A549 (cell line): ENCODE measurements at regions not wholly inside any gene's neighbourhood (a gene's known extent, or its start where the extent isn't known, plus 50 kb on each side); places are given as distances from the start of the nearest gene placed in this dataset.

ENCODE experiments used
- ATAC-seq, 2 experiments: fragments of 200-7000 bp in 1 of 2; fragments of >200 bp in 1 of 2; cut with Nextera tagmentation in 1 of 2; cut with Tn5 transposase in 1 of 2; 3 replicates each; pipeline versions ENCODE4 v1.8.0 to v1.9.1; 2018 to 2020; ENCODE audit warnings: mild to moderate bottlenecking in 1 of 2, moderate library complexity in 1 of 2
- CTCF ChIA-PET: fragments of 300-600 bp; sonication (Branson Sonifier 250); formaldehyde crosslinking; extraction: SDS; loops from one replicate; lab custom pipeline; 2021; ENCODE audit warnings: antibody characterized with exemption, inconsistent platforms; lab: Yijun Ruan, JAX
- POLR2A ChIA-PET: fragments of 350-600 bp; formaldehyde crosslinking; extraction: SDS; loops from one replicate; lab custom pipeline; 2021; ENCODE audit warnings: antibody characterized with exemption, inconsistent platforms; lab: Yijun Ruan, JAX
- DNase-seq, 2 experiments: peaks; one replicate each; pipeline versions ENCODE4 v3.0.0 to v3.0.0-alpha.2; 2011 to 2016; ENCODE audit warnings: low read depth in 1 of 2, low spot score in 1 of 2
- FAIRE-seq: peaks from 2 replicates; lab custom pipeline; 2011; peaks lifted over from hg19 to GRCh38; lab: Jason Lieb, UNC
- H3K27ac ChIP-seq, 2 experiments: fragments of >200 bp; sonication (Bioruptor Twin); formaldehyde crosslinking; 3 replicates each; pipeline ENCODE4 v1.5.1; 2016 to 2017
- H3K4me1 ChIP-seq: fragments of >200 bp; sonication (Bioruptor Twin); formaldehyde crosslinking; 3 replicates; pipeline ENCODE4 v1.6.1; 2016
- H3K4me2 ChIP-seq: fragments of >200 bp; sonication (Bioruptor Twin); formaldehyde crosslinking; 3 replicates; pipeline ENCODE4 v1.6.1; 2016
- H3K4me3 ChIP-seq: fragments of >200 bp; sonication (Bioruptor Twin); formaldehyde crosslinking; 3 replicates; pipeline ENCODE4 v1.5.1; 2016
- H3K9me3 ChIP-seq: fragments of >200 bp; sonication (Bioruptor Twin); formaldehyde crosslinking; 3 replicates; pipeline ENCODE4 v1.6.1; 2016
- CBX8 ChIP-seq: fragments of 200-600 bp; sonication (generic); IDR thresholded peaks from 2 replicates; pipeline ENCODE4 v1.6.1; 2016
- CHD4 ChIP-seq: fragments of 200-600 bp; sonication (generic); IDR thresholded peaks from 2 replicates; pipeline ENCODE4 v1.6.1; 2016; ENCODE audit warnings: antibody characterized with exemption, mild to moderate bottlenecking, borderline replicate concordance
- EP300 ChIP-seq, 2 experiments: fragments of >200 bp; sonication (Bioruptor Twin); formaldehyde crosslinking; IDR thresholded peaks; 2 replicates in 1 of 2; 3 replicates in 1 of 2; pipeline ENCODE4 v1.6.1; 2016 to 2017
- FOSB ChIP-seq: fragments of 250-450 bp; sonication (Bioruptor Pico); IDR thresholded peaks from 2 replicates; pipeline ENCODE4 v1.5.0; 2020; ENCODE audit warnings: mild to moderate bottlenecking, moderate library complexity
- GATA3 ChIP-seq: IDR thresholded peaks from 2 replicates; pipeline ENCODE4 v1.6.1; 2012; ENCODE audit warnings: borderline replicate concordance
- HOXB5 ChIP-seq: fragments of 250-450 bp; sonication (Bioruptor Pico); IDR thresholded peaks from 2 replicates; pipeline ENCODE4 v1.5.0; 2020; ENCODE audit warnings: mild to moderate bottlenecking, moderate library complexity
- MAFK ChIP-seq: fragments of 450-650 bp; IDR thresholded peaks from 2 replicates; pipeline ENCODE4 v1.6.1; 2014; ENCODE audit not compliant: partially characterized antibody
- MAZ ChIP-seq: fragments of 150-350 bp; IDR thresholded peaks from 2 replicates; pipeline ENCODE4 v1.6.1; 2014; ENCODE audit warnings: antibody characterized with exemption, low read depth, low read length, borderline replicate concordance
- NFE2L2 ChIP-seq: fragments of 150-350 bp; conservative IDR thresholded peaks from 2 replicates; pipeline ENCODE4 v1.6.1; 2014; ENCODE audit warnings: low read length
- NR3C1 ChIP-seq: fragments of >200 bp; sonication (Bioruptor Twin); formaldehyde crosslinking; IDR thresholded peaks from 3 replicates; pipeline ENCODE4 v1.6.1; 2017
- PHF8 ChIP-seq: fragments of 200-600 bp; sonication (generic); IDR thresholded peaks from 2 replicates; pipeline ENCODE4 v1.6.1; 2016; ENCODE audit warnings: low read depth, mild to moderate bottlenecking, antibody characterized with exemption, moderate library complexity, borderline replicate concordance
- POLR2A ChIP-seq: IDR thresholded peaks from 2 replicates; pipeline ENCODE4 v1.6.1; 2012; ENCODE audit warnings: mild to moderate bottlenecking, low read length
- RNF2 ChIP-seq: fragments of 200-600 bp; sonication (generic); IDR thresholded peaks from 2 replicates; pipeline ENCODE4 v1.6.1; 2016; ENCODE audit warnings: low read depth, mild to moderate bottlenecking, antibody characterized with exemption, moderate library complexity, borderline replicate concordance
- SMC3 ChIP-seq: fragments of >200 bp; sonication (Bioruptor Twin); formaldehyde crosslinking; IDR thresholded peaks from 3 replicates; pipeline ENCODE4 v1.6.1; 2018; ENCODE audit warnings: inconsistent platforms
- TFCP2L1 ChIP-seq: fragments of 250-450 bp; sonication (Bioruptor Pico); IDR thresholded peaks from 2 replicates; pipeline ENCODE4 v1.5.0; 2021; ENCODE audit warnings: mild to moderate bottlenecking
- ZC3H11A ChIP-seq: fragments of 450-650 bp; IDR thresholded peaks from 2 replicates; pipeline ENCODE4 v1.6.1; 2014; ENCODE audit warnings: antibody characterized with exemption, mild to moderate bottlenecking
- ZFP36 ChIP-seq: fragments of 450-650 bp; IDR thresholded peaks from 2 replicates; pipeline ENCODE4 v1.6.1; 2014; ENCODE audit warnings: borderline replicate concordance; ENCODE audit not compliant: partially characterized antibody
- ZNF302 ChIP-seq: fragments of 250-450 bp; sonication (Bioruptor Pico); IDR thresholded peaks from 2 replicates; pipeline ENCODE4 v1.9.0; 2021; ENCODE audit warnings: inconsistent platforms, mild to moderate bottlenecking, moderate library complexity
- ZSCAN20 ChIP-seq: fragments of 250-450 bp; sonication (Bioruptor Pico); IDR thresholded peaks from 2 replicates; pipeline ENCODE4 v1.8.0; 2022; ENCODE audit warnings: mild to moderate bottlenecking, moderate library complexity
- WGBS: methylation state at CpG from one replicate; pipeline ENCODE4 v1.1.6; 2017; ENCODE audit errors: missing lambda C conversion rate; 5-methylcytosine and 5-hydroxymethylcytosine counted together
- TF ChIP-seq, protein P1 (sequence below): fragments of >200 bp; sonication (Bioruptor Twin); formaldehyde crosslinking; IDR thresholded peaks from 3 replicates; pipeline ENCODE4 v1.6.1; 2016
- TF ChIP-seq, protein P2 (sequence below): fragments of 150-350 bp; IDR thresholded peaks from 2 replicates; pipeline ENCODE4 v1.6.1; 2014; ENCODE audit warnings: low read depth, mild to moderate bottlenecking, low read length
- TF ChIP-seq, protein P3 (sequence below): IDR thresholded peaks from 2 replicates; pipeline ENCODE4 v1.6.1; 2012
- TF ChIP-seq, protein P4 (sequence below): fragments of 450-650 bp; IDR thresholded peaks from 2 replicates; pipeline ENCODE4 v1.6.1; 2014; ENCODE audit warnings: antibody characterized with exemption
- TF ChIP-seq, protein P5 (sequence below): fragments of >200 bp; sonication (Bioruptor Twin); formaldehyde crosslinking; IDR thresholded peaks from 3 replicates; pipeline ENCODE4 v1.5.1; 2016

DNA sequence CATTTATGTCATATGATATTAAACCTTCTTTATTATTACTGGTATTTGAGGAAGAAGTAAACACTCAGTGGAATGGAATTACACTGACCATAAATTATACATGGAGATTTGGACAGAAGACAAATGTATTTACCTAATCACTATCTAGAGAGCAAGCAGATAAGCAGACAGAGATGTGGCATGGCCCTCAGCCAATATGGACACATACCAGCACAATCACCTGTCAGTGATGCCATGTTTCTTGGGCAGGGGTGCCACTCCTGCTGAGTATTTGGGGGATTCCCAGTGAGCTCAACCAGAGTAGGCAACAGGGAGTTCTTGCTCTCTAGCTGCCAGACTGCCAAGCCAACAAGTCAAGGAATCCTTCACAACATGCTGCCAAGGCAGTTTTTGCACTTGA lies 866.3 kb upstream of the LRRN3 start (continued):
- TF ChIP-seq, protein P1, sequence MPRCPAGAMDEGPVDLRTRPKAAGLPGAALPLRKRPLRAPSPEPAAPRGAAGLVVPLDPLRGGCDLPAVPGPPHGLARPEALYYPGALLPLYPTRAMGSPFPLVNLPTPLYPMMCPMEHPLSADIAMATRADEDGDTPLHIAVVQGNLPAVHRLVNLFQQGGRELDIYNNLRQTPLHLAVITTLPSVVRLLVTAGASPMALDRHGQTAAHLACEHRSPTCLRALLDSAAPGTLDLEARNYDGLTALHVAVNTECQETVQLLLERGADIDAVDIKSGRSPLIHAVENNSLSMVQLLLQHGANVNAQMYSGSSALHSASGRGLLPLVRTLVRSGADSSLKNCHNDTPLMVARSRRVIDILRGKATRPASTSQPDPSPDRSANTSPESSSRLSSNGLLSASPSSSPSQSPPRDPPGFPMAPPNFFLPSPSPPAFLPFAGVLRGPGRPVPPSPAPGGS, result no peak
- TF ChIP-seq NR3C1, result no peak
- no peak for TF ChIP-seq EP300 (IDR thresholded peaks at IDR 0.05)
- no peak for TF ChIP-seq RNF2
- TF ChIP-seq NFE2L2, result no peak

DNA sequence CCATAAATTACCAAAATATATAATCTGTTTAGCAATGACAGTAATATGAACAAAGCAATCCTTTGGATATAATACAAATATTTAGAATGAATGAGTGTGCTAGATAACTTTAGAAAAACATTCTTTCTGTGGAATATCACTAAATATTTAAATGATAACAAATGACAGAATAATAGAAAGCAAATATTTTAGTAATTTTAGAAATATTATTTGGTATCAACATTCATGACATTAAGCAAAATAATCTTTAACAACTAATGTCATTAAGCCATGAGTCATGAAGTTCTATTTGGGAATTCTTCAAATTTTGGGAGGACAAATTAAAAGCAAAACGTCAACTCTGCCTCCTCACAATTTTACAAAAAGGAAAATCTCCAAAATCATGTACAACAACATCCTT lies 844.8 kb upstream of the LRRN3 start:
- no peaks in the 10 kb centered on the region for H3K9me3 ChIP-seq
- H3K4me1 ChIP-seq, result no peaks in the 10 kb centered on the region
- CTCF ChIA-PET, result no interaction called here
- no peak for TF ChIP-seq TFCP2L1 (CRISPR knock-in tag)
- no peak for TF ChIP-seq FOSB (CRISPR knock-in tag)
- no peak for TF ChIP-seq ZFP36
- TF ChIP-seq SMC3, result no peak
- TF ChIP-seq ZNF302 (CRISPR knock-in tag), result no peak
- TF ChIP-seq, protein P1, result no peak
- TF ChIP-seq PHF8, result no peak
- no peak for TF ChIP-seq ZSCAN20
- TF ChIP-seq CBX8, result no peak
- TF ChIP-seq, protein P2, sequence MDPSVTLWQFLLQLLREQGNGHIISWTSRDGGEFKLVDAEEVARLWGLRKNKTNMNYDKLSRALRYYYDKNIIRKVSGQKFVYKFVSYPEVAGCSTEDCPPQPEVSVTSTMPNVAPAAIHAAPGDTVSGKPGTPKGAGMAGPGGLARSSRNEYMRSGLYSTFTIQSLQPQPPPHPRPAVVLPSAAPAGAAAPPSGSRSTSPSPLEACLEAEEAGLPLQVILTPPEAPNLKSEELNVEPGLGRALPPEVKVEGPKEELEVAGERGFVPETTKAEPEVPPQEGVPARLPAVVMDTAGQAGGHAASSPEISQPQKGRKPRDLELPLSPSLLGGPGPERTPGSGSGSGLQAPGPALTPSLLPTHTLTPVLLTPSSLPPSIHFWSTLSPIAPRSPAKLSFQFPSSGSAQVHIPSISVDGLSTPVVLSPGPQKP, result no peak
- TF ChIP-seq GATA3, result no peak
- no peak for TF ChIP-seq HOXB5 (CRISPR knock-in tag)
- no peak for TF ChIP-seq CHD4
- no peak for TF ChIP-seq MAZ
- no peak for TF ChIP-seq MAFK
- TF ChIP-seq, protein P3, sequence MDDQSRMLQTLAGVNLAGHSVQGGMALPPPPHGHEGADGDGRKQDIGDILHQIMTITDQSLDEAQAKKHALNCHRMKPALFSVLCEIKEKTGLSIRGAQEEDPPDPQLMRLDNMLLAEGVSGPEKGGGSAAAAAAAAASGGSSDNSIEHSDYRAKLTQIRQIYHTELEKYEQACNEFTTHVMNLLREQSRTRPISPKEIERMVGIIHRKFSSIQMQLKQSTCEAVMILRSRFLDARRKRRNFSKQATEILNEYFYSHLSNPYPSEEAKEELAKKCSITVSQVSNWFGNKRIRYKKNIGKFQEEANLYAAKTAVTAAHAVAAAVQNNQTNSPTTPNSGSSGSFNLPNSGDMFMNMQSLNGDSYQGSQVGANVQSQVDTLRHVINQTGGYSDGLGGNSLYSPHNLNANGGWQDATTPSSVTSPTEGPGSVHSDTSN, result no peak
- TF ChIP-seq, protein P4, sequence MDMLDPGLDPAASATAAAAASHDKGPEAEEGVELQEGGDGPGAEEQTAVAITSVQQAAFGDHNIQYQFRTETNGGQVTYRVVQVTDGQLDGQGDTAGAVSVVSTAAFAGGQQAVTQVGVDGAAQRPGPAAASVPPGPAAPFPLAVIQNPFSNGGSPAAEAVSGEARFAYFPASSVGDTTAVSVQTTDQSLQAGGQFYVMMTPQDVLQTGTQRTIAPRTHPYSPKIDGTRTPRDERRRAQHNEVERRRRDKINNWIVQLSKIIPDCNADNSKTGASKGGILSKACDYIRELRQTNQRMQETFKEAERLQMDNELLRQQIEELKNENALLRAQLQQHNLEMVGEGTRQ, result no peak
- no peak for TF ChIP-seq ZC3H11A
- TF ChIP-seq, protein P5, sequence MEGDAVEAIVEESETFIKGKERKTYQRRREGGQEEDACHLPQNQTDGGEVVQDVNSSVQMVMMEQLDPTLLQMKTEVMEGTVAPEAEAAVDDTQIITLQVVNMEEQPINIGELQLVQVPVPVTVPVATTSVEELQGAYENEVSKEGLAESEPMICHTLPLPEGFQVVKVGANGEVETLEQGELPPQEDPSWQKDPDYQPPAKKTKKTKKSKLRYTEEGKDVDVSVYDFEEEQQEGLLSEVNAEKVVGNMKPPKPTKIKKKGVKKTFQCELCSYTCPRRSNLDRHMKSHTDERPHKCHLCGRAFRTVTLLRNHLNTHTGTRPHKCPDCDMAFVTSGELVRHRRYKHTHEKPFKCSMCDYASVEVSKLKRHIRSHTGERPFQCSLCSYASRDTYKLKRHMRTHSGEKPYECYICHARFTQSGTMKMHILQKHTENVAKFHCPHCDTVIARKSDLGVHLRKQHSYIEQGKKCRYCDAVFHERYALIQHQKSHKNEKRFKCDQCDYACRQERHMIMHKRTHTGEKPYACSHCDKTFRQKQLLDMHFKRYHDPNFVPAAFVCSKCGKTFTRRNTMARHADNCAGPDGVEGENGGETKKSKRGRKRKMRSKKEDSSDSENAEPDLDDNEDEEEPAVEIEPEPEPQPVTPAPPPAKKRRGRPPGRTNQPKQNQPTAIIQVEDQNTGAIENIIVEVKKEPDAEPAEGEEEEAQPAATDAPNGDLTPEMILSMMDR, result no peak
- TF ChIP-seq POLR2A, result no peak
- WGBS, result 20% methylated on average over 1 of the region's 1 CpG
- no peak overlapping the region for H3K4me3 ChIP-seq
- no peak overlapping the region for H3K4me2 ChIP-seq
- ATAC-seq (no peak), FAIRE-seq (no peak), DNase-seq (no peak)
- no peak overlapping the region for H3K27ac ChIP-seq
- POLR2A ChIA-PET, result no interaction called here
